BLaER1 (cell line): ENCODE measurements at regions not wholly inside any gene's neighbourhood (a gene's known extent, or its start where the extent isn't known, plus 50 kb on each side); places are given as distances from the start of the nearest gene placed in this dataset.

Experiments
- H3K27ac ChIP-seq: shearing (Covaris generic); formaldehyde crosslinking; 2 replicates; pipeline ENCODE4 v1.8.1; 2022
- H3K27me3 ChIP-seq: shearing (Covaris generic); formaldehyde crosslinking; 2 replicates; pipeline ENCODE4 v1.8.1; 2022
- H3K36me3 ChIP-seq: shearing (Covaris generic); formaldehyde crosslinking; 2 replicates; pipeline ENCODE4 v1.8.1; 2022
- H3K4me1 ChIP-seq: shearing (Covaris generic); formaldehyde crosslinking; 2 replicates; pipeline ENCODE4 v1.8.1; 2022
- H3K4me2 ChIP-seq: shearing (Covaris generic); formaldehyde crosslinking; 2 replicates; pipeline ENCODE4 v1.8.1; 2022
- H3K4me3 ChIP-seq: shearing (Covaris generic); formaldehyde crosslinking; 2 replicates; pipeline ENCODE4 v1.8.1; 2022
- H3K9ac ChIP-seq: shearing (Covaris generic); formaldehyde crosslinking; 2 replicates; pipeline ENCODE4 v1.8.1; 2022
- H3K9me3 ChIP-seq: shearing (Covaris generic); formaldehyde crosslinking; 2 replicates; pipeline ENCODE4 v1.8.1; 2022
- H4K20me1 ChIP-seq: shearing (Covaris generic); formaldehyde crosslinking; 2 replicates; pipeline ENCODE4 v1.8.1; 2022
- Cebpa-rat ChIP-seq: shearing (Covaris generic); IDR thresholded peaks from 2 replicates; pipeline ENCODE4 v1.8.1; 2022

- H3K27me3 ChIP-seq: no peaks in the 10 kb centered on the region
- no peak overlapping the region for H3K9ac ChIP-seq
- H3K36me3 ChIP-seq: no peaks in the 10 kb centered on the region
- H3K9me3 ChIP-seq: peaks cover 15% of the 10 kb centered on the region
- TF ChIP-seq Cebpa-rat: no peak
- H3K4me2 ChIP-seq: no peak overlapping the region
- H3K27ac ChIP-seq: no peak overlapping the region
- no peaks in the 10 kb centered on the region for H3K4me1 ChIP-seq
- no peak overlapping the region for H3K4me3 ChIP-seq
- no peaks in the 10 kb centered on the region for H4K20me1 ChIP-seq
These were observed 135.1 kb upstream of the SEL1L start for GRCh38 chr14:81668626-81669274.

GRCh38 chr14:81669308-81669707 is 135.7 kb upstream of the SEL1L start:
- peaks cover 15% of the 10 kb centered on the region for H3K9me3 ChIP-seq
- H3K27me3 ChIP-seq: no peaks in the 10 kb centered on the region
- no peaks in the 10 kb centered on the region for H3K4me1 ChIP-seq
- H3K4me2 ChIP-seq: no peak overlapping the region
- H3K27ac ChIP-seq: no peak overlapping the region
- TF ChIP-seq Cebpa-rat: no peak
- no peaks in the 10 kb centered on the region for H3K36me3 ChIP-seq
- no peak overlapping the region for H3K9ac ChIP-seq
- H3K4me3 ChIP-seq: no peak overlapping the region
- H4K20me1 ChIP-seq: no peaks in the 10 kb centered on the region

GRCh38 chr14:81673930-81674329 is 140.3 kb upstream of the SEL1L start:
- Histone ChIP-seq H3K9me3 (peaks cover 14% of the 10 kb centered on the region), H3K27ac (no peak overlapping the region), H3K4me1 (no peaks in the 10 kb centered on the region), H3K4me2 (no peak overlapping the region), H3K36me3 (no peaks in the 10 kb centered on the region), H3K4me3 (no peak overlapping the region), H3K9ac (no peak overlapping the region), H4K20me1 (no peaks in the 10 kb centered on the region), H3K27me3 (no peaks in the 10 kb centered on the region)
- no peak for TF ChIP-seq Cebpa-rat

GRCh38 chr14:81676395-81676794 is 142.7 kb upstream of the SEL1L start:
- H3K27me3 ChIP-seq: no peaks in the 10 kb centered on the region
- no peaks in the 10 kb centered on the region for H3K36me3 ChIP-seq
- H3K9me3 ChIP-seq: 0 out of 2 replicates have a peak, but pooled peaks cover 12% of the 10 kb centered on the region
- TF ChIP-seq Cebpa-rat: no peak
- no peak overlapping the region for H3K27ac ChIP-seq
- H3K9ac ChIP-seq: no peak overlapping the region
- H3K4me1 ChIP-seq: no peaks in the 10 kb centered on the region
- no peak overlapping the region for H3K4me3 ChIP-seq
- H4K20me1 ChIP-seq: no peaks in the 10 kb centered on the region
- no peak overlapping the region for H3K4me2 ChIP-seq

GRCh38 chr14:81676879-81677278 is 143.2 kb upstream of the SEL1L start:
- no peak overlapping the region for H3K4me2 ChIP-seq

GRCh38 chr14:81677736-81678135 is 144.1 kb upstream of the SEL1L start:
- Histone ChIP-seq H4K20me1 (no peaks in the 10 kb centered on the region), H3K27me3 (no peaks in the 10 kb centered on the region), H3K9ac (no peak overlapping the region), H3K36me3 (no peaks in the 10 kb centered on the region), H3K4me1 (no peaks in the 10 kb centered on the region), H3K4me2 (no peak overlapping the region), H3K27ac (no peak overlapping the region), H3K9me3 (0 out of 2 replicates have a peak, but pooled peaks cover 12% of the 10 kb centered on the region), H3K4me3 (no peak overlapping the region)
- TF ChIP-seq Cebpa-rat: no peak

More at GRCh38 chr14:81676879-81677278, 143.2 kb upstream of the SEL1L start:
- H4K20me1 ChIP-seq: no peaks in the 10 kb centered on the region
- no peak overlapping the region for H3K9ac ChIP-seq
- no peaks in the 10 kb centered on the region for H3K36me3 ChIP-seq
- no peaks in the 10 kb centered on the region for H3K4me1 ChIP-seq
- TF ChIP-seq Cebpa-rat: no peak
- no peak overlapping the region for H3K4me3 ChIP-seq
- H3K27me3 ChIP-seq: no peaks in the 10 kb centered on the region
- H3K9me3 ChIP-seq: 0 out of 2 replicates have a peak, but pooled peaks cover 12% of the 10 kb centered on the region
- no peak overlapping the region for H3K27ac ChIP-seq

- Histone ChIP-seq H3K27me3 (no peaks in the 10 kb centered on the region), H3K4me2 (no peak overlapping the region), H3K27ac (no peak overlapping the region), H3K36me3 (no peaks in the 10 kb centered on the region), H3K4me1 (no peaks in the 10 kb centered on the region), H4K20me1 (no peaks in the 10 kb centered on the region), H3K9me3 (0 out of 2 replicates have a peak, but pooled peaks cover 12% of the 10 kb centered on the region), H3K4me3 (no peak overlapping the region), H3K9ac (no peak overlapping the region)
- no peak for TF ChIP-seq Cebpa-rat
These were observed 145.6 kb upstream of the SEL1L start for GRCh38 chr14:81679226-81679625.

GRCh38 chr14:81681541-81681940 is 147.9 kb upstream of the SEL1L start:
- Histone ChIP-seq H3K27ac (no peak overlapping the region), H3K4me1 (no peaks in the 10 kb centered on the region), H3K9ac (no peak overlapping the region), H3K27me3 (no peaks in the 10 kb centered on the region), H3K4me2 (no peak overlapping the region), H3K9me3 (0 out of 2 replicates have a peak, but pooled peaks cover 12% of the 10 kb centered on the region), H4K20me1 (no peaks in the 10 kb centered on the region), H3K36me3 (no peaks in the 10 kb centered on the region), H3K4me3 (no peak overlapping the region)
- TF ChIP-seq Cebpa-rat: no peak

- Histone ChIP-seq H3K9me3 (0 out of 2 replicates have a peak, but pooled peaks cover 12% of the 10 kb centered on the region), H4K20me1 (no peaks in the 10 kb centered on the region), H3K27me3 (no peaks in the 10 kb centered on the region), H3K4me3 (no peak overlapping the region), H3K4me2 (no peak overlapping the region), H3K36me3 (no peaks in the 10 kb centered on the region), H3K27ac (no peak overlapping the region), H3K9ac (no peak overlapping the region), H3K4me1 (no peaks in the 10 kb centered on the region)
- no peak for TF ChIP-seq Cebpa-rat
These were observed 148.5 kb upstream of the SEL1L start for GRCh38 chr14:81682134-81682533.

GRCh38 chr14:81682701-81683100 is 149.0 kb upstream of the SEL1L start:
- Histone ChIP-seq H3K4me3 (no peak overlapping the region), H3K4me2 (no peak overlapping the region), H3K36me3 (no peaks in the 10 kb centered on the region), H3K9ac (no peak overlapping the region), H3K27me3 (no peaks in the 10 kb centered on the region), H3K9me3 (0 out of 2 replicates have a peak, but pooled peaks cover 12% of the 10 kb centered on the region), H3K27ac (no peak overlapping the region), H4K20me1 (no peaks in the 10 kb centered on the region), H3K4me1 (no peaks in the 10 kb centered on the region)
- no peak for TF ChIP-seq Cebpa-rat
